Fibroblast of skin of right quadriceps (primary cell): ENCODE measurements at regions not wholly inside any gene's neighbourhood (a gene's known extent, or its start where the extent isn't known, plus 50 kb on each side); places are given as distances from the start of the nearest gene placed in this dataset.
"Not testable (repeated sequence)": the region's sequence is repeated elsewhere in the genome, so short reads cannot be mapped to it uniquely, and the experiment has no call there.

Experiments used
- DNase-seq: peaks from one replicate; pipeline ENCODE4 v3.0.0-alpha.2; 2013

- no peak for DNase-seq
Measured at GRCh38 chr10:10730471-10731043, 287.1 kb upstream of the CELF2 start.

DNA sequence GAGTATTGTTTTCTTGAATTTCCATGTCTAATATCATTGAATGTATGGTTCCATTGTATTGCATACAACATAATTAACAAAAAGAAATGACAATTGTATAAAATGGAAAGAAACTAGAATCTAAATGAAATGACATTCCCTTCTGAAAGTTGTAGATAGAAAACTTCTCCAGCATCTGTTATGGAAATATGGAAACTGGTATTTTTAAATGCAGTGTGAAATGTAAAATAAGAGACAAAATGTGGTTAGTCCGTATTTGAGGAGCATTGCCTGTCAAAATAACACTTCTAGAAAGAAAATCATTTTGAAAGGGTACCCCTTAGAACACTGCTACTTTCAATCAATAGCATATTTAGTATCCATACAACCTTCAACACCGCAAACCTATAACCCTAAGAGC is 286.3 kb upstream of the CELF2 start:
- DNase-seq: no peak

DNA sequence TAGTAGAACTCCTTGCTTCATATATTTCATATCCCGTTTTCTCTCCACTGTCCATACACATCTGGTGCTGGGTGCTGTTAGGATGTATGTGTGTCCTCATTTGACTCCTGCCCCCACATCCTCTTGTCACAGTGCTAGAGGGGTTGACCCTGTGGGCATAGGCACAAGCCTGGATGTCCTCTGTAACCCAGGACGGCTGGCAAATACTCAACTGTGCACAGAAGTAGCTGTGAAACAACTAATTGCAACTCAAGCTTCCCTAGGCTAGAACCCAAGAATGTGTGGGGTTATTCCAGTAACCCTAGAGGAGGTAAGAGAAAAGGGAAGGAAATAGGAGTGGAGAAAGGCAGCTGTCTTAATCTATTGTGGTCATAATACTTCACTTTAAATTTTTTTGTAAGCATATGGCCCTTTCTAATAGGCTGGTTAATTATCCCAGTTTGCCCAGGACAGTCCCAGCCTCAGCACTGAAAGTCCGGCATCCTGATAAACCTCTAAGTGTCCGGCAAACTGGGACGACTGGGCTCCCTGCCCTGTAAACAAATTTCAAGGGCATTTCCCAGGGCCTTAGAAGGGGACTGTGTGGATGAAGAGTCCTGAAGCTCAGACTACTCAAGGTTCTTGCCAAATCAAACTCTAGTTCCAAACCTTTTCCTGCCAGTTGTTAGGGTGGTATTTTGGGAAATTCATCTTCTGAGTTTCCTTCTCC is 283.2 kb upstream of the CELF2 start:
- no peak for DNase-seq

DNA sequence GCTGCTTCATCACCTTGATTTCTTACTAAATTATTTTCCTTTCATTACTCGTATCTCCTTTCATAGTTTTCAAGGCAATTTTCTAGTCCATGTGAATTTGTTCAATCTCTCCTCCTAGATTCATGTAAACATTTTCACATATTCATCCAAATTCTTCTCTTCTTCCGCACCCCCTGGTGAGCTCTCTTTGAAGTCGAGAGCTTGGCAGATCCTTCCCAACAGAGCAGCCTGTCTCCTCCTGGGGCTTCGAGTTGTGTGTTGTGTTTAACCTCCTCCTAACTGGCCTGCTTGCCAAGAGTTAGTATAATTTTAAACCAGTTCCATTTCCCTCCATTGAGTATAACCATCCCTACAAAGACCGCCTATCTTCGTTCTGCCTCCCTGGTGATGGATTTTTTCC is 272.4 kb upstream of the CELF2 start:
- DNase-seq: no peak

DNA sequence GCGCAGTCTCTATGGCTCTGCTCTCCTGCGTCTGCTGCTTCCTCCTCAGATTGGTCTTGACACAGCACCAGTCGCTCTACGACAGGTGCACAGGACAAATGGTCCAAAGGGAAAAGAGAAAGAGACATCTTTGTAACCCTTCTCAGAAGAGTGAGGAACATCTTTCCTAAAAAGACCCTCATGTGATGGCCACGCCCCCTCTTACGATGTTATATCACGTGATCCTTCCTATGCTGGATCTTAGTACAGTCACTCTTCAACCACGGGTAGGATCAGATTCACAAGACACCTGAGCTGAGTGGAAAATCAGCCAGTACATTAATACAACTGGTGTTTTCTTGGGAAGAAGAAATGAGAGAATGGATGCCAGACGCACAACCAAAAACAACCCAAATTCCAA is 262.2 kb upstream of the CELF2 start:
- no peak for DNase-seq

GRCh38 chr10:10758306-10758705 is 259.4 kb upstream of the CELF2 start:
- DNase-seq: peak; percentile 45

DNA sequence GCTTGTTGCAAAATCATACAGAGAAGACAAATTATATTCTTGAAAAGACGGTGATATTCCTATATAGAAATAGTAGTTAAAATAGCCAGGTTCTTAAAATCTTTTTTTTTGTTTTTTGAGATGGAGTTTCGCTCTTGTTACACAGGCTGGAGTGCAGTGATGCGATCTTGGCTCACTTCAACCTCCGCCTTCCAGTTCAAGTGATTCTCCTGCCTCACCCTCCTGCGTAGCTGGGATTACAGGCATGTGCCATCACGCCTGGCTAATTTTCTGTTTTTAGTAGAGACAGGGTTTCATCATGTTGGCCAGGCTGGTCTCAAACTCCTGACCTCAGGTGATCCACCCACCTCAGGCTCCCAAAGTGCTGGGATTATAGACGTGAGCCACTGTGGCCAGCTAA is 257.9 kb upstream of the CELF2 start:
- not testable (repeated sequence) for DNase-seq

DNA sequence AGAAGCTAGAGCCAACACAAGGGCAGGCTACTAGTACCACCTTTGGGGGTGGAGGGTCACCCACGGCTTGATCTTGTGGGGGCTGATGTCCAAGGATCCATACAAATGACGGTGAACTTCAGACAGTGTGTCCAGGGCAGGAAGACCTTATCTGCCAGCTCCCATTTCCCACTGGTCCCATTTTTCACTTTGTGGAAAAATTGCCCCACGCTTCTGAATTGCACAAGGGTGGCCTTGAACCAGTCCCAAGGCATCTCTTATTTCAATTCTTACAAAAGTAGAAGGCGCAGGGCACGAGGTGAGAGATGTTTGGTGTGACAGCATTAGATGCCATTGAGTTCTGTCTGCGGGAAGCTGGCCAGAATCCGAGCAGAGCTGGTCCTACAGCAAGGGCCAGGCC is 252.7 kb upstream of the CELF2 start:
- no peak for DNase-seq

DNA sequence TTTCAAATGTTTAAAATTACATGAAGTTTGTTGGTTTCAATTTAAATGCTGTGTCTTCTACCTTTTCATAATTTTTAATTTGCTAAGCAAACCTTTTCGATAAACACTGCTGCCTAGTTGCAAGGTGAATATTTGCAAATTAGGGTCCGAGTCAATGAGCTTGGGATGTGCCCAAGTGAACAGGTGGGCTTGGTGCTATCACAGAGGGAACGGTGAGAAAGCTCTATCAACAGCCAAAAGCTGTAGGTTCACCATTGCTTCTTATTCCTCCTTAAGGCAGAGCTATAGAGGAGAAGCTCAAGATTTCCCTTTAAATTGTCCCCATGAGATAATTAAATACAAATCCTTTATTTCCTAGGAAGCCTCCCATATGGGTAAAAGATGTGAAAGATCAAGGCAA is 245.3 kb upstream of the CELF2 start:
- DNase-seq: no peak

- no peak for DNase-seq
Measured at GRCh38 chr10:10772874-10773508, 244.7 kb upstream of the CELF2 start.

DNA sequence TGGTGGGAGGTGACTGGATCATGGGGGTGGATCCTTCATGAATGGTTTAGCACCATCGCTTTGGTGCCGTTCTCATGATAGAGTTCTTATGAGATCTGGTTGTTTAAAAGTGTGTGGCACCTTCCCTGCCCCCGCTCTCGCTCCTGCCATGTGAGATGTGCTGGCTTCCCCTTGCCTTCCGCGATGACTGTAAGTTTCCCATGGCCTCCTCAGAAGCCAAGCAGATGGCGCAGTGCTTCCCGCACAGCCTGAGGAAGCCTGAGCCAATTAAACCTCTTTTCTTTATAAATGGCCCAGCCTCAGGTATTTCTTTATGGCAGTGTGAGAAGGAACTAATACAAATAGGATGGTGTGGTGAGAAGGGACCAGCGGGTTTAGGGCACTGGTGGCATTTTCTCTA is 243.3 kb upstream of the CELF2 start:
- DNase-seq: no peak

- DNase-seq: no peak
Measured at GRCh38 chr10:10776363-10776762, 241.3 kb upstream of the CELF2 start.

DNA sequence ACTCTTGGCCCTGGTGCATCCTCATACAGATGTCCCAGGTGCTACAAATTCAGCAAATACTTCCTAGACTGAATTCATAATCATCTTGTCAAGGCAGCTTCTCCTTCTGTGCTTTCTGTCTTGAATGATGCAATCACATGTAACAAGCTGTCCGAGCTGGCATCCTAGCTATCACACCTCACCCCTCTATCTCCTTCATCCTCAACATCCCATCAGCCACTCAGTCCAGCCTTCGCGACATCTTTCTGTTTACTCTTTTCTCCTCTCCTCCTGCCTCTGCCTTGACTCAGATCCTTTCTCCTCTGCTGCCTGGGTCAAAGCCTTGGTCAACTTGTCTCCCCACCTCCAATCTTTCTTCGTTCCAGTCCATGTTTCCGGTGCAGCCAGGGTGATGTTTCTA is 240.4 kb upstream of the CELF2 start:
- no peak for DNase-seq

GRCh38 chr10:10777723-10778122 is 239.9 kb upstream of the CELF2 start:
- no peak for DNase-seq

DNA sequence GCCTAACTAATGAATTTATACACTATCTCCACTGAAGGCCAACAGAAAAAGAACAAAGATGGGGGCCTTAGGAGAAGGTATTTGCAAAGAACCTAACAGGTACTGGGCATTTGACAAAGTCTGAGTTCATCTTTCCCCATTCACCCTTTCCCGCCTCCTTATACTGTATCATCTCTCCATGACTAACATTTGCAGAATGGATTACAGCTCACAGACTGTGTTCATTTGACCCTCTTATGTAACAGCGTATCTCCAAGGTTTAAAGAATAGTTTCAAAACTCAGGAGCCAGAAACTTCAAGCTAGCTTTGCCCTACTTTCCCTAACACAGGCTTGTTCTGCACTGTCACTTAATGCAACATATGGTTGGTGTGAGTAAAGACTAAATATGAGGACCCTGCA is 238.7 kb upstream of the CELF2 start:
- no peak for DNase-seq

DNA sequence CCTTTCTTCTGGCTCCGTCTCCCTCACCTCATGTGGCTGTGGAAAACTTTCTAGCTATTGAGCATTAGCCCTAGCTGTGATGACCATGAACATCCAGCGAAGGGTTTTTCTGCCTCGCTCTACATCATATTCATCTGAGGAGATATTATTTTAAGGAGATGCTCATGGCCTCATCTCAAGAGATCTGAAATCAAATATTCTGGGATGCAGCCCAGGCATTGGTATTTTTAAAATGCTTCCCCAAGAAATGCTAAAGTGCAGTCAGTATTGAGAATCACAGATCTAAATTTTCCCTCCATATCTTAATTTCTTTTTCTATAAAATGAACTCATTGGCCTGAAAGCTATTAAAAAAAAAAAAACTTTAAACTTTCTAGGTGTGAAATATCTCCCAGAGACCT is 238.2 kb upstream of the CELF2 start:
- DNase-seq: no peak

DNA sequence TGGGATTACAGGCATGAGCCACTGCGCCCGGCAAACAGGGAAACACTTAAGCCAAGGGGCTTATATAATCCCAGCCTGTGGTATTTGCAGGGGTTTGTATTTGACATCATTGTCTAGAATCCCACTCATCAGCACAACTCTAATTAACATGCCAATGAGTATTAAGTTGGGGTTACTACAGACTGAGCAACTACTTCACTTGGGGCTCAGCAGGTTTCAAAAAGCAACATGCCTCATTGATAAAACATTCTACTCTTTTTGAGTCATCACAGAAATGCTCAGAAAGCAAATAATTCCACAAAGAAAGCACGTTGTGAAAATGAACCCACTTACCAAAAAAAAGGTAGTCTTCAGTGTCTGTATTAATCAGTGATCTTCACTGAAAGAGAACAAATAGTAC is 236.9 kb upstream of the CELF2 start:
- peak; percentile 53 for DNase-seq

DNA sequence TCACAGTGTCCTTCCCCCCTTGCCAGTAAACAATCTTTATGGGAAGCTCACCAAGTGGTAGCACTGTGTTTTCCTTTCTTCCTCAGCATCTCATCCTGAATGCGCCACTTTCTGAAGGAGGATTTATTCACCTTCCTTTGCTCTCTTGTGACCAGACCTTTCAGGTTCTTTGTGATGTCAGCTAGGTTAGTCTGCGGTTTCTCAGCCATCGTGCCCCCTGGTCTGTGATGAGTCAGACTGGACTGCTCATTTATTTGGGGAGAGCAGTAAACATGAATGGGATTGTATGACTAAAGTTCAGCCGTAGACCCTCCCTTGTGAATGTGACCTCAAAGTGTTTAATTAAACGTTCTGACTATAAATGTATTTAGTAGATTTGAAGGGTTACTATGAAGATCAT is 235.1 kb upstream of the CELF2 start:
- DNase-seq: no peak

DNA sequence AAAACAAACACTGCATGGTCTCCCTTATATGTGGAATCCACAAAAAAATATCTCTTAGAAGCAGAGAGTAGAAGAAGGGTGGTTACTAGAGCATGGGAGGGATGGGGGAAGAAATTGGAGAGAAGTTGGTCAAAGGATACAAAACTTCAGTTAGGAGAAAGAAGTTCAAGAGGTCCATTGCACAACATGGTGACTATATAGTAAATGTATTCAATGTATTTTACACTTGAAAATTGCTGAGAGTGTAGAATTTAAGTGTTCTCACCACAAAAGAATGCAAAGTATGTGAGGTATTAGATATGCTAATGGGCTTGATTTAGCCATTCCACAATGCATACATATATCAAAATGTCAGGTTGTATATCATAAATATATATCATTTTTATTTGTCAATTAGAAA is 232.0 kb upstream of the CELF2 start:
- peak; percentile 85 for DNase-seq

- DNase-seq: peak; percentile 71
Measured at GRCh38 chr10:10786109-10787090, 231.3 kb upstream of the CELF2 start.

DNA sequence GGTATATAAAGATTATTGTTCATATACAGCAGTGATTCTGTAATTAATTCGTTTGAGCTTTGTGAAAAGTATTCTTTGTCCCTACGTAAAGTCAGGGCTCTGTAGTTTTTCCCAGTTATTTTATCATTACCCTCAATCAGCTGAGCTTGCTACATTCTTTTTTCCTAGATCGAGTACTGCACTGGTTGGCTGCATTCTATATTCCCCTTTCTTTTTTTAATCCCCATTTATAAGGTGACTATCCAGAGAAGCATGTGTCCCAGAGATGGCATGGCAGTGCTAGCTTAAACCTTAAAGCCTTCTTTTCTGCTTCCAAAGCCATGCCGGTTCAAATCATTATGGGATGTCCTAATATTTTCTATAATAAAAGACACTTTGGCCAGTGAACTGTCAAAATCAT is 230.1 kb upstream of the CELF2 start:
- no peak for DNase-seq

GRCh38 chr10:10788761-10789160 is 228.9 kb upstream of the CELF2 start:
- no peak for DNase-seq

GRCh38 chr10:10791869-10792268 is 225.8 kb upstream of the CELF2 start:
- DNase-seq: no peak
